Stimulated activated CD4-positive, alpha-beta T cell treated with anti-CD3 and anti-CD28 coated beads, Interleukin-2, amount 100 ng/mL, for 4 hours (primary cell): ENCODE measurements at regions not wholly inside any gene's neighbourhood (a gene's known extent, or its start where the extent isn't known, plus 50 kb on each side); places are given as distances from the start of the nearest gene placed in this dataset.

Experiments used
- DNase-seq: peaks from one replicate; pipeline ENCODE4 v3.0.0-alpha.2; 2020; ENCODE audit warnings: low read depth

- no peak for DNase-seq
Measured at GRCh38 chr19:30703645-30704044, 331.5 kb downstream of the ZNF536 start.

GRCh38 chr19:30701178-30701577 lies 329.0 kb downstream of the ZNF536 start:
- no peak for DNase-seq

GRCh38 chr19:30699871-30700280 lies 327.7 kb downstream of the ZNF536 start:
- DNase-seq = no peak

- no peak for DNase-seq
Measured at GRCh38 chr19:30696514-30696913, 324.3 kb downstream of the ZNF536 start.

- no peak for DNase-seq
Measured at GRCh38 chr19:30695171-30695875, 323.1 kb downstream of the ZNF536 start.

GRCh38 chr19:30694156-30694755 lies 322.1 kb downstream of the ZNF536 start:
- DNase-seq = no peak

- DNase-seq = no peak
Measured at GRCh38 chr19:30692879-30693503, 320.8 kb downstream of the ZNF536 start.

- no peak for DNase-seq
Measured at GRCh38 chr19:30692181-30692811, 320.1 kb downstream of the ZNF536 start.

GRCh38 chr19:30691819-30692166 lies 319.6 kb downstream of the ZNF536 start:
- no peak for DNase-seq

- no peak for DNase-seq
Measured at GRCh38 chr19:30690935-30691818, 319.0 kb downstream of the ZNF536 start.

- no peak for DNase-seq
Measured at GRCh38 chr19:30690525-30690924, 318.3 kb downstream of the ZNF536 start.

- DNase-seq = no peak
Measured at GRCh38 chr19:30689474-30689873, 317.3 kb downstream of the ZNF536 start.

GRCh38 chr19:30688696-30689095 lies 316.5 kb downstream of the ZNF536 start:
- no peak for DNase-seq

- no peak for DNase-seq
Measured at GRCh38 chr19:30686826-30687566, 314.8 kb downstream of the ZNF536 start.

GRCh38 chr19:30686176-30686820 lies 314.1 kb downstream of the ZNF536 start:
- no peak for DNase-seq

- no peak for DNase-seq
Measured at GRCh38 chr19:30685426-30686000, 313.3 kb downstream of the ZNF536 start.

GRCh38 chr19:30684613-30685012 lies 312.4 kb downstream of the ZNF536 start:
- DNase-seq = no peak

- DNase-seq = peak; percentile 17
Measured at GRCh38 chr19:30682999-30683536, 310.9 kb downstream of the ZNF536 start.

GRCh38 chr19:30682146-30682998 lies 310.2 kb downstream of the ZNF536 start:
- DNase-seq = no peak
